H9 (cell line): ENCODE measurements at regions not wholly inside any gene's neighbourhood (a gene's known extent, or its start where the extent isn't known, plus 50 kb on each side); places are given as distances from the start of the nearest gene placed in this dataset.

Experiments used
- DNase-seq: peaks from one replicate; pipeline ENCODE4 v3.0.0-alpha.2; 2017
- H2AFZ ChIP-seq: one replicate; pipeline ENCODE4 v1.6.1; 2013; ENCODE audit warnings: mild to moderate bottlenecking, low read length, control low read depth, moderate library complexity
- H2AK5ac ChIP-seq: 2 replicates; pipeline ENCODE4 v1.6.1; 2013; ENCODE audit warnings: low read length, control low read depth, mixed read lengths; ENCODE audit not compliant: insufficient read length
- H2BK120ac ChIP-seq: one replicate; pipeline ENCODE4 v1.6.1; 2013; ENCODE audit warnings: low read depth, mild to moderate bottlenecking, low read length, control low read depth, inconsistent platforms; ENCODE audit not compliant: poor library complexity, severe bottlenecking
- H2BK12ac ChIP-seq: 2 replicates; pipeline ENCODE4 v1.6.1; 2013; ENCODE audit warnings: low read length, control low read depth, mixed read lengths, low read depth; ENCODE audit not compliant: insufficient read length
- H2BK15ac ChIP-seq: 2 replicates; pipeline ENCODE4 v1.6.1; 2013; ENCODE audit warnings: low read depth, low read length, control low read depth
- H2BK20ac ChIP-seq: one replicate; pipeline ENCODE4 v1.6.1; 2013; ENCODE audit warnings: low read depth, mild to moderate bottlenecking, low read length, control low read depth, inconsistent platforms; ENCODE audit not compliant: poor library complexity, severe bottlenecking
- H2BK5ac ChIP-seq: 2 replicates; pipeline ENCODE4 v1.6.1; 2013; ENCODE audit warnings: low read length, control low read depth, mixed read lengths; ENCODE audit not compliant: insufficient read length
- H3K14ac ChIP-seq: 2 replicates; pipeline ENCODE4 v1.6.1; 2013; ENCODE audit warnings: low read length, control low read depth; ENCODE audit not compliant: insufficient read depth
- H3K18ac ChIP-seq: 2 replicates; pipeline ENCODE4 v1.6.1; 2013; ENCODE audit warnings: low read depth, mild to moderate bottlenecking, mixed read lengths, low read length, control low read depth; ENCODE audit not compliant: insufficient read length
- H3K23ac ChIP-seq: 2 replicates; pipeline ENCODE4 v1.6.1; 2013; ENCODE audit warnings: low read length, control low read depth, mixed read lengths, low read depth; ENCODE audit not compliant: insufficient read length
- H3K23me2 ChIP-seq: 2 replicates; pipeline ENCODE4 v1.6.1; 2013; ENCODE audit warnings: low read depth, mild to moderate bottlenecking, mixed read lengths, low read length, control low read depth; ENCODE audit not compliant: insufficient read length, poor library complexity, severe bottlenecking
- H3K27ac ChIP-seq: 2 replicates; pipeline ENCODE4 v1.5.1; 2013; ENCODE audit warnings: low read length, control low read depth, mixed read lengths, low read depth; ENCODE audit not compliant: insufficient read length
- H3K27me3 ChIP-seq: 2 replicates; pipeline ENCODE4 v1.6.1; 2013; ENCODE audit warnings: low read length, control low read depth, inconsistent platforms; ENCODE audit not compliant: insufficient read depth
- H3K4ac ChIP-seq: 2 replicates; pipeline ENCODE4 v1.6.1; 2013; ENCODE audit warnings: low read depth, mild to moderate bottlenecking, control low read depth, inconsistent platforms, low read length, moderate library complexity
- H3K4me1 ChIP-seq: 2 replicates; pipeline ENCODE4 v1.6.1; 2013; ENCODE audit warnings: low read length, control low read depth, inconsistent platforms; ENCODE audit not compliant: insufficient read depth
- H3K4me2 ChIP-seq: 2 replicates; pipeline ENCODE4 v1.6.1; 2013; ENCODE audit warnings: low read length, control low read depth, mixed read lengths; ENCODE audit not compliant: insufficient read length, insufficient read depth
- H3K56ac ChIP-seq: 2 replicates; pipeline ENCODE4 v1.6.1; 2013; ENCODE audit warnings: low read depth, mild to moderate bottlenecking, mixed read lengths, low read length, control low read depth; ENCODE audit not compliant: insufficient read length
- H3K79me1 ChIP-seq: 2 replicates; pipeline ENCODE4 v1.6.1; 2013; ENCODE audit warnings: low read depth, mild to moderate bottlenecking, moderate library complexity, low read length, control low read depth, inconsistent platforms; ENCODE audit not compliant: insufficient read depth, poor library complexity, severe bottlenecking
- H3K79me2 ChIP-seq: 2 replicates; pipeline ENCODE4 v1.6.1; 2013; ENCODE audit warnings: low read length, control low read depth, inconsistent platforms; ENCODE audit not compliant: insufficient read depth
- H3K9ac ChIP-seq: 2 replicates; pipeline ENCODE4 v1.6.1; 2013; ENCODE audit warnings: low read length, control low read depth, mixed read lengths; ENCODE audit not compliant: insufficient read length; ENCODE audit errors: extremely low read depth
- H3K9me3 ChIP-seq: one replicate; pipeline ENCODE4 v1.6.1; 2013; ENCODE audit warnings: low read depth, low read length, inconsistent platforms; ENCODE audit not compliant: control insufficient read depth
- H3T11ph ChIP-seq: one replicate; pipeline ENCODE4 v1.6.1; 2013; ENCODE audit warnings: mild to moderate bottlenecking, low read length, control low read depth, inconsistent platforms
- H4K20me1 ChIP-seq: one replicate; pipeline ENCODE4 v1.6.1; 2013; ENCODE audit not compliant: control insufficient read depth, insufficient read length, insufficient read depth
- H4K5ac ChIP-seq: 2 replicates; pipeline ENCODE4 v1.6.1; 2013; ENCODE audit warnings: low read depth, mild to moderate bottlenecking, mixed read lengths, low read length, control low read depth; ENCODE audit not compliant: insufficient read length
- H4K8ac ChIP-seq: replicated peaks from 2 replicates; pipeline ENCODE4 v1.6.1; 2013; ENCODE audit warnings: low read length, control low read depth, mixed read lengths, low read depth; ENCODE audit not compliant: insufficient read length
- H4K91ac ChIP-seq: 2 replicates; pipeline ENCODE4 v1.6.1; 2013; ENCODE audit warnings: low read depth, mild to moderate bottlenecking, moderate library complexity, mixed read lengths, low read length, control low read depth; ENCODE audit not compliant: insufficient read length
- H3K27ac Mint-ChIP-seq, 3 experiments: 2 replicates in 2 of 3; 3 replicates in 1 of 3; pipeline ENCODE4 v1.8.0; 2020 to 2021; ENCODE audit warnings: mixed read lengths in 3 of 3, mild to moderate bottlenecking in 1 of 3, moderate library complexity in 1 of 3
- H3K27me3 Mint-ChIP-seq: 2 replicates; pipeline ENCODE4 v1.8.0; 2021; ENCODE audit warnings: low read depth, mild to moderate bottlenecking, moderate library complexity, mixed read lengths
- H3K36me3 Mint-ChIP-seq, 3 experiments: 2 replicates in 2 of 3; 3 replicates in 1 of 3; pipeline ENCODE4 v1.8.0; 2020 to 2021; ENCODE audit warnings: low read depth in 3 of 3, mixed read lengths in 3 of 3; ENCODE audit not compliant: insufficient read depth in 1 of 3
- H3K4me1 Mint-ChIP-seq, 2 experiments: 2 replicates each; pipeline ENCODE4 v1.8.0; 2020; ENCODE audit warnings: mixed read lengths in 2 of 2
- H3K4me3 Mint-ChIP-seq, 2 experiments: 2 replicates in 1 of 2; 3 replicates in 1 of 2; pipeline ENCODE4 v1.8.0; 2020 to 2021; ENCODE audit warnings: mild to moderate bottlenecking in 2 of 2, mixed read lengths in 2 of 2, moderate library complexity in 1 of 2
- H3K9me3 Mint-ChIP-seq, 2 experiments: 2 replicates in 1 of 2; 3 replicates in 1 of 2; pipeline ENCODE4 v1.8.0; 2020; ENCODE audit warnings: mild to moderate bottlenecking in 2 of 2, mixed read lengths in 2 of 2, moderate library complexity in 1 of 2
- WGBS: extraction: QIAGEN DNeasy Blood & Tissue Kit; methylation state at CpG from one replicate; pipeline ENCODE4 v1.1.7; 2013; ENCODE audit warnings: missing lambda C conversion rate, low lambda C conversion rate, mixed read lengths; ENCODE audit not compliant: insufficient read length; ENCODE audit errors: extremely low coverage; 5-methylcytosine and 5-hydroxymethylcytosine counted together
- TF ChIP-seq, protein P1 (sequence below): fragments of 200-600 bp; sonication (generic); conservative IDR thresholded peaks from 3 replicates; pipeline ENCODE4 v1.8.0; 2021; ENCODE audit warnings: antibody characterized with exemption, mild to moderate bottlenecking

GRCh38 chr20:24862606-24863005, 86.5 kb upstream of the CST7 start:
- H3K36me3 Mint-ChIP-seq, result peaks cover 18 to 34% (median 19%) of the 10 kb centered on the region in 3 experiments
- H3K4ac ChIP-seq, result no peak overlapping the region
- H2BK12ac ChIP-seq, result no peak overlapping the region
- no peaks in the 10 kb centered on the region for H3K79me2 ChIP-seq
- H4K20me1 ChIP-seq, result no peaks in the 10 kb centered on the region
- H3K27ac Mint-ChIP-seq, result no peak overlapping the region
- TF ChIP-seq, protein P1, sequence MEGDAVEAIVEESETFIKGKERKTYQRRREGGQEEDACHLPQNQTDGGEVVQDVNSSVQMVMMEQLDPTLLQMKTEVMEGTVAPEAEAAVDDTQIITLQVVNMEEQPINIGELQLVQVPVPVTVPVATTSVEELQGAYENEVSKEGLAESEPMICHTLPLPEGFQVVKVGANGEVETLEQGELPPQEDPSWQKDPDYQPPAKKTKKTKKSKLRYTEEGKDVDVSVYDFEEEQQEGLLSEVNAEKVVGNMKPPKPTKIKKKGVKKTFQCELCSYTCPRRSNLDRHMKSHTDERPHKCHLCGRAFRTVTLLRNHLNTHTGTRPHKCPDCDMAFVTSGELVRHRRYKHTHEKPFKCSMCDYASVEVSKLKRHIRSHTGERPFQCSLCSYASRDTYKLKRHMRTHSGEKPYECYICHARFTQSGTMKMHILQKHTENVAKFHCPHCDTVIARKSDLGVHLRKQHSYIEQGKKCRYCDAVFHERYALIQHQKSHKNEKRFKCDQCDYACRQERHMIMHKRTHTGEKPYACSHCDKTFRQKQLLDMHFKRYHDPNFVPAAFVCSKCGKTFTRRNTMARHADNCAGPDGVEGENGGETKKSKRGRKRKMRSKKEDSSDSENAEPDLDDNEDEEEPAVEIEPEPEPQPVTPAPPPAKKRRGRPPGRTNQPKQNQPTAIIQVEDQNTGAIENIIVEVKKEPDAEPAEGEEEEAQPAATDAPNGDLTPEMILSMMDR, result no peak
- H3K27me3 Mint-ChIP-seq, result peaks cover 8% of the 10 kb centered on the region
- H4K8ac ChIP-seq, result no peak overlapping the region
- H3K4me1 Mint-ChIP-seq, result no peaks in the 10 kb centered on the region
- H3K56ac ChIP-seq, result no peak overlapping the region
- H2AFZ ChIP-seq, result no peak overlapping the region
- no peaks in the 10 kb centered on the region for H3K23me2 ChIP-seq
- no peaks in the 10 kb centered on the region for H3K79me1 ChIP-seq
- no peak overlapping the region for H3K27ac ChIP-seq
- H3K9me3 Mint-ChIP-seq, result peaks cover 54 to 68% of the 10 kb centered on the region in 2 experiments
- H3K9ac ChIP-seq, result no peak overlapping the region
- no peak overlapping the region for H2BK20ac ChIP-seq
- no CpG with 5 or more reads among the region's 6 CpGs for WGBS
- H3K4me3 Mint-ChIP-seq, result no peak overlapping the region
- H3K4me2 ChIP-seq, result no peak overlapping the region
- H2BK15ac ChIP-seq, result no peak overlapping the region
- no peak overlapping the region for H2BK5ac ChIP-seq
- no peak overlapping the region for H4K91ac ChIP-seq
- peaks cover 23% of the 10 kb centered on the region for H3K9me3 ChIP-seq
- no peak overlapping the region for H2BK120ac ChIP-seq
- H3K27me3 ChIP-seq, result no peaks in the 10 kb centered on the region
- H4K5ac ChIP-seq, result no peak overlapping the region
- H2AK5ac ChIP-seq, result no peak overlapping the region
- no peak for DNase-seq
- no peak overlapping the region for H3K23ac ChIP-seq
- H3K18ac ChIP-seq, result no peak overlapping the region
- no peak overlapping the region for H3K14ac ChIP-seq
- H3T11ph ChIP-seq, result no peak overlapping the region
- no peaks in the 10 kb centered on the region for H3K4me1 ChIP-seq
